ENCODE measurements at regions not wholly inside any gene's neighbourhood (a gene's known extent, or its start where the extent isn't known, plus 50 kb on each side); places are given as distances from the start of the nearest gene placed in this dataset.
"Not testable (repeated sequence)": the region's sequence is repeated elsewhere in the genome, so short reads cannot be mapped to it uniquely, and the experiment has no call there.

- intact Hi-C loops (cut with DNase I; ENCODE audit: low total_unique reads): no loop called here
- H3K4me3 ChIP-seq: no peak overlapping the region
- no peaks in the 10 kb centered on the region for H3K9me3 ChIP-seq
- H3K4me1 ChIP-seq: no peaks in the 10 kb centered on the region
- TF ChIP-seq POLR2A (IDR thresholded peaks at IDR 0.05): no peak
- no peak for DNase-seq
- no peaks in the 10 kb centered on the region for H3K27me3 ChIP-seq
- WGBS, 2 donors: 94% methylated on average over 3 of the region's 3 CpGs; no CpG with 5 or more reads in 1 of the 2 donors
- H3K36me3 ChIP-seq (ENCODE audit: low read depth, missing control alignments): no peaks in the 10 kb centered on the region
- no peak overlapping the region for H3K27ac ChIP-seq
These were observed 251.6 kb downstream of the ERMARD start for GRCh38 chr6:170003027-170003426.

- H3K27ac ChIP-seq; DNase-seq; H3K9me3 ChIP-seq; H3K4me1 ChIP-seq; H3K4me3 ChIP-seq; H3K27me3 ChIP-seq; H3K36me3 ChIP-seq (ENCODE audit: low read depth, missing control alignments); intact Hi-C loops (cut with DNase I; ENCODE audit: low total_unique reads): not testable (repeated sequence)
These were observed 250.4 kb downstream of the ERMARD start for GRCh38 chr6:170001782-170002181.

- H3K4me3 ChIP-seq: no peak overlapping the region
- TF ChIP-seq CTCF (IDR thresholded peaks at IDR 0.05): no peak
- TF ChIP-seq POLR2A (IDR thresholded peaks at IDR 0.05): no peak
- no peaks in the 10 kb centered on the region for H3K36me3 ChIP-seq (ENCODE audit: low read depth, missing control alignments)
- DNase-seq: no peak
- H3K4me1 ChIP-seq: no peaks in the 10 kb centered on the region
- H3K27ac ChIP-seq: no peak overlapping the region
- intact Hi-C loops (cut with DNase I; ENCODE audit: low total_unique reads): no loop called here
- 87 to 97% methylated on average over 4 to 8 of the region's 8 CpGs for WGBS, 2 donors
- H3K9me3 ChIP-seq: no peaks in the 10 kb centered on the region
- H3K27me3 ChIP-seq: no peaks in the 10 kb centered on the region
These were observed 248.8 kb downstream of the ERMARD start for GRCh38 chr6:170000071-170000843.

- no peak for DNase-seq
- H3K36me3 ChIP-seq (ENCODE audit: low read depth, missing control alignments): no peaks in the 10 kb centered on the region
- no peaks in the 10 kb centered on the region for H3K27me3 ChIP-seq
- 86 to 89% methylated on average over 7 of the region's 7 CpGs for WGBS, 2 donors
- H3K27ac ChIP-seq: no peak overlapping the region
- no peak overlapping the region for H3K4me3 ChIP-seq
- intact Hi-C loops (cut with DNase I; ENCODE audit: low total_unique reads): no loop called here
- H3K4me1 ChIP-seq: no peaks in the 10 kb centered on the region
- TF ChIP-seq POLR2A (IDR thresholded peaks at IDR 0.05): no peak
- no peak for TF ChIP-seq CTCF (IDR thresholded peaks at IDR 0.05)
- no peaks in the 10 kb centered on the region for H3K9me3 ChIP-seq
These were observed 247.9 kb downstream of the ERMARD start for GRCh38 chr6:169999367-169999766.

DNA sequence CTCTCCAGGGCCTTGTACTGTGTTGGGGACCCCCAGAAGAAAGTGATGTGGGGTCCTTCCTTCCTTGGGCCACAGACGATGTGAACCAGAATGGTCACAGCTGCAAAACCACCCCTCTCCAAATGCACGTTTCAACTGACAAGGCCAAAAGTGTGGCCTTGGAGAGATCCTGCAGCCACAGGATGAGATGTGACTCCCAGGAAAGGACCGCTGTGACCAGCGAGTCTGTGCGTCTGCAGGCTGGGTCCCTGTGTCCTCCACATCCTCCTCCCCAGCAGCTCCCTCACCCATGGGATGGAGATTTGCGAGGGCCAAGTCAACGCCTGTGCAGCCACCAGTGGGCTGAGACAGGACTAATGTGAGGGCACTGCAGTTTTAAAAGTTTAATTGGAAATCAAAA lies 247.0 kb downstream of the ERMARD start:
- DNase-seq: peak; percentile 3
- TF ChIP-seq POLR2A (IDR thresholded peaks at IDR 0.05): no peak
- no peak for TF ChIP-seq CTCF (IDR thresholded peaks at IDR 0.05)
- Histone ChIP-seq H3K36me3 (ENCODE audit: low read depth, missing control alignments) (no peaks in the 10 kb centered on the region), H3K27ac (no peak overlapping the region), H3K4me1 (no peaks in the 10 kb centered on the region), H3K9me3 (no peaks in the 10 kb centered on the region), H3K27me3 (no peaks in the 10 kb centered on the region), H3K4me3 (no peak overlapping the region)
- WGBS, 2 donors: 68 to 87% methylated on average over 7 of the region's 7 CpGs
- intact Hi-C loops (cut with DNase I; ENCODE audit: low total_unique reads): no loop called here

DNA sequence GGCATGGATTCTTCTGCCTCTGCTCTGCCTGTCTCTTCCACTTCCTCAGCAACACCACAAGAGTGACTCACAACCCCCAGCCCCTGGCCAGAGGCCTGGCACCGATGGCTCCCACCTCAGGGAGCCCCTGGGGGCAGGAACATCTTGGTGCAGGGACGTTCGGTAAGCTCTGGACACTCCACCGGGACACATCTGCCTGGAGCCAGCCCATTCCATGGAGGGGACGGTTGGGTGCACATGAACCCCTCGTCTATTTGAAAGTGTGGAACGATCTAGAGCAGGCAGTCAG lies 246.5 kb downstream of the ERMARD start:
- 94% methylated on average over 6 to 7 of the region's 7 CpGs for whole genome bisulfite sequencing, 2 donors
- peaks cover under 1% of the 10 kb centered on the region for H3K4me1 ChIP-seq
- H3K27ac ChIP-seq: no peak overlapping the region
- H3K36me3 ChIP-seq (ENCODE audit: low read depth, missing control alignments): no peaks in the 10 kb centered on the region
- H3K27me3 ChIP-seq: no peaks in the 10 kb centered on the region
- H3K4me3 ChIP-seq: no peak overlapping the region
- intact Hi-C loops (cut with DNase I; ENCODE audit: low total_unique reads): no loop called here
- DNase-seq: no peak
- TF ChIP-seq CTCF (IDR thresholded peaks at IDR 0.05) (no peak), POLR2A (IDR thresholded peaks at IDR 0.05) (no peak)
- H3K9me3 ChIP-seq: no peaks in the 10 kb centered on the region

Data from testis (tissue), 2 donors.